Neural cell (in vitro differentiated cells): ENCODE measurements at regions not wholly inside any gene's neighbourhood (a gene's known extent, or its start where the extent isn't known, plus 50 kb on each side); places are given as distances from the start of the nearest gene placed in this dataset.

Experiments
- H2AFZ ChIP-seq: fragments of 200-600, 300-800 bp; sonication (generic), shearing (Covaris generic); 2 replicates; pipeline ENCODE4 v1.6.0; 2014; ENCODE audit warnings: low read depth, mild to moderate bottlenecking, antibody characterized with exemption, low read length, moderate library complexity
- H3F3A ChIP-seq: fragments of 200-600 bp; shearing (Covaris generic); 2 replicates; pipeline ENCODE4 v1.6.1; 2016; ENCODE audit warnings: mild to moderate bottlenecking, moderate library complexity, mixed read lengths, antibody characterized with exemption, low read length; ENCODE audit not compliant: insufficient read depth, poor library complexity, severe bottlenecking
- H3K27ac ChIP-seq: fragments of 200-600, 300-800 bp; sonication (generic), shearing (Covaris generic); 2 replicates; pipeline ENCODE4 v1.5.1; 2014; ENCODE audit warnings: mild to moderate bottlenecking, low read length, moderate library complexity
- H3K27me3 ChIP-seq: fragments of 300-800, 200-600 bp; sonication (generic), shearing (Covaris generic); 2 replicates; pipeline ENCODE4 v1.6.0; 2014; ENCODE audit warnings: mild to moderate bottlenecking, low read depth, low read length, moderate library complexity; ENCODE audit not compliant: insufficient read depth
- H3K36me3 ChIP-seq: fragments of 300-800, 200-600 bp; sonication (generic), shearing (Covaris generic); 2 replicates; pipeline ENCODE4 v1.5.1; 2014; ENCODE audit warnings: mild to moderate bottlenecking, antibody characterized with exemption, low read length, moderate library complexity; ENCODE audit not compliant: insufficient read depth
- H3K4me2 ChIP-seq: fragments of 300-800, 200-600 bp; sonication (generic), shearing (Covaris generic); 2 replicates; pipeline ENCODE4 v1.6.0; 2014; ENCODE audit warnings: mild to moderate bottlenecking, low read length
- H3K4me3 ChIP-seq: fragments of 300-800, 200-600 bp; sonication (generic), shearing (Covaris generic); 2 replicates; pipeline ENCODE4 v1.5.1; 2014; ENCODE audit warnings: mild to moderate bottlenecking, low read length, moderate library complexity
- H3K79me2 ChIP-seq: fragments of 200-600 bp; shearing (Covaris generic); replicated peaks from 2 replicates; pipeline ENCODE4 v1.6.0; 2014; ENCODE audit warnings: mild to moderate bottlenecking, low read length, moderate library complexity; ENCODE audit not compliant: insufficient read depth
- H3K9ac ChIP-seq: fragments of 300-800, 200-600 bp; sonication (generic), shearing (Covaris generic); 2 replicates; pipeline ENCODE4 v1.6.1; 2016; ENCODE audit warnings: mild to moderate bottlenecking, low read length, mixed read lengths
- H3K9me2 ChIP-seq: fragments of 200-600 bp; shearing (Covaris generic); 2 replicates; pipeline ENCODE4 v1.6.1; 2016; ENCODE audit warnings: mild to moderate bottlenecking, low read length, mixed read lengths; ENCODE audit not compliant: insufficient read depth
- H3K9me3 ChIP-seq: fragments of 200-600, 300-800 bp; sonication (generic), shearing (Covaris generic); 2 replicates; pipeline ENCODE4 v1.6.1; 2016; ENCODE audit warnings: mild to moderate bottlenecking, mixed run types, low read length, moderate library complexity, mixed read lengths
- H4K20me1 ChIP-seq: fragments of 200-600 bp; shearing (Covaris generic); 2 replicates; pipeline ENCODE4 v1.6.1; 2016; ENCODE audit warnings: mild to moderate bottlenecking, mixed run types; ENCODE audit not compliant: insufficient read depth
- EP300 ChIP-seq: fragments of 450-650 bp; conservative IDR thresholded peaks from 2 replicates; pipeline ENCODE4 v1.6.1; 2014; ENCODE audit warnings: antibody characterized with exemption, mild to moderate bottlenecking, moderate library complexity; ENCODE audit not compliant: poor library complexity, severe bottlenecking
- EZH2 ChIP-seq: fragments of 200-600, 300-800 bp; shearing (Covaris generic), sonication (generic); IDR thresholded peaks from 2 replicates; pipeline ENCODE4 v1.6.1; 2014; ENCODE audit warnings: antibody characterized with exemption, low read length, borderline replicate concordance, mild to moderate bottlenecking; ENCODE audit not compliant: insufficient read depth, poor library complexity, severe bottlenecking
- MXI1 ChIP-seq: fragments of 450-650 bp; conservative IDR thresholded peaks from 2 replicates; pipeline ENCODE4 v1.6.1; 2014; ENCODE audit warnings: antibody characterized with exemption, mild to moderate bottlenecking; ENCODE audit not compliant: poor library complexity, severe bottlenecking
- POLR2AphosphoS5 ChIP-seq: IDR thresholded peaks from 2 replicates; pipeline ENCODE4 v1.6.1; 2012
- RAD21 ChIP-seq: fragments of 450-650 bp; conservative IDR thresholded peaks from 2 replicates; pipeline ENCODE4 v1.6.1; 2014; ENCODE audit warnings: antibody characterized with exemption, mild to moderate bottlenecking, moderate library complexity
- REST ChIP-seq: IDR thresholded peaks from 2 replicates; pipeline ENCODE4 v1.6.1; 2012; ENCODE audit warnings: borderline replicate concordance
- SMC3 ChIP-seq: fragments of 450-650 bp; conservative IDR thresholded peaks from 2 replicates; pipeline ENCODE4 v1.6.1; 2014; ENCODE audit warnings: antibody characterized with exemption, mild to moderate bottlenecking, moderate library complexity; ENCODE audit not compliant: poor library complexity
- TAF1 ChIP-seq: IDR thresholded peaks from 2 replicates; pipeline ENCODE4 v1.6.1; 2012; ENCODE audit warnings: low read depth
- TF ChIP-seq, protein P1 (sequence below): fragments of 450-650 bp; IDR thresholded peaks from 2 replicates; pipeline ENCODE4 v1.5.1; 2014; ENCODE audit warnings: antibody characterized with exemption, mild to moderate bottlenecking, moderate library complexity; ENCODE audit not compliant: poor library complexity, severe bottlenecking

DNA sequence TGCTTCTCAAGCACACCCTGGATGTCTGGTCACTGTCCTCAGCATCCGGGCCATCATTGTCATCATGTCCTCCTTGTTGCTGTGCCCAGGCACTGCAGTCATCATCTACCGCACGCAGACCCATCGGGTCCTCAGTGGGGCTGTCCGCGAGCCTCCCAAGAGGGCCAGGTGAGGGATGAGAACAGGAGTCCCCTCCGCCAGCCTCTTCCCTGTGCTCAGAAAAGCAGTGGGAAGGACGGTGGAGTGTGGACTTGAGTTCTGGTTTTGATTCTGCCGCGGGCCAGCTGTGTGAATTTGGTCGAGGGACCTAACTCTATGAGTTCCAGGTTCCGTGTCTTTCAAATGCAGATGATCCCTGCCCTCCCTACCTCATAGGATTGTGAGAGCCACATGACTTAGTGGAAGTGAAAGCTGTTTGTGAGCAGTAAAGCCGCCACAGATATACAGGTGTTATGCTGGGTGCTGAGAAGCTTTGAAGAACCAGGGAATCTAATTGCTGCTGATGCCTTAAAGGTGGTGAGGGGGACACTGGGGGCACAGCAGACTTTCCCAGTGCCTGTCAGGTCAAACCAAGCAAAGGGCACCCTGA, 122.9 kb upstream of the RAP1B start:
- Histone ChIP-seq H3K27me3 (no peaks in the 10 kb centered on the region), H3K4me2 (no peak overlapping the region), H4K20me1 (no peaks in the 10 kb centered on the region)

DNA sequence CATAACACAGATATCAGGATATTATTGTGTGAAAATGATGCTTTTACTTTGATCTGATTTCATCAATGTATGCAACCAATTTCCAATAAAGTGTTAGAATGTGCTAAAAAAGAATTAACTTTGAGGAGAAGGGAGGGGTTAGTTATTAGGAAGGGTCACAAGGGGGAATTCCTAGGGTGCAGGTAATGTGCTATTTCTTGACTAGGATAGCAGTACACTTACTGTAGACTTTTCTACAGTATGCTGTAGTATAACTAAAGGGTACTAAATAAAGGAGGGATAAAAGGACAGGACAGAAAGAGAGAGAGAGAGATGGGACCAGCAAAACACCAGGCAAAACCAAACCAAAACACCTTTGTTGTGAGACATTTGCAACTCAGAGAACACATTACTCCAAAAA, 121.4 kb upstream of the RAP1B start:
- no peaks in the 10 kb centered on the region for H3K9me2 ChIP-seq
- no peak overlapping the region for H3K9ac ChIP-seq
- no peak overlapping the region for H3K4me2 ChIP-seq
- H3K27me3 ChIP-seq = no peaks in the 10 kb centered on the region
- no peak overlapping the region for H2AFZ ChIP-seq
- no peak overlapping the region for H3K27ac ChIP-seq
- H3K36me3 ChIP-seq = no peaks in the 10 kb centered on the region
- no peaks in the 10 kb centered on the region for H3F3A ChIP-seq
- H3K79me2 ChIP-seq = no peaks in the 10 kb centered on the region
- no peak overlapping the region for H3K4me3 ChIP-seq
- H4K20me1 ChIP-seq = no peaks in the 10 kb centered on the region
- H3K9me3 ChIP-seq = no peaks in the 10 kb centered on the region
- TF ChIP-seq POLR2AphosphoS5 = no peak
- no peak for TF ChIP-seq MXI1
- no peak for TF ChIP-seq EP300
- no peak for TF ChIP-seq SMC3
- TF ChIP-seq RAD21 = no peak
- no peak for TF ChIP-seq REST
- TF ChIP-seq, protein P1, sequence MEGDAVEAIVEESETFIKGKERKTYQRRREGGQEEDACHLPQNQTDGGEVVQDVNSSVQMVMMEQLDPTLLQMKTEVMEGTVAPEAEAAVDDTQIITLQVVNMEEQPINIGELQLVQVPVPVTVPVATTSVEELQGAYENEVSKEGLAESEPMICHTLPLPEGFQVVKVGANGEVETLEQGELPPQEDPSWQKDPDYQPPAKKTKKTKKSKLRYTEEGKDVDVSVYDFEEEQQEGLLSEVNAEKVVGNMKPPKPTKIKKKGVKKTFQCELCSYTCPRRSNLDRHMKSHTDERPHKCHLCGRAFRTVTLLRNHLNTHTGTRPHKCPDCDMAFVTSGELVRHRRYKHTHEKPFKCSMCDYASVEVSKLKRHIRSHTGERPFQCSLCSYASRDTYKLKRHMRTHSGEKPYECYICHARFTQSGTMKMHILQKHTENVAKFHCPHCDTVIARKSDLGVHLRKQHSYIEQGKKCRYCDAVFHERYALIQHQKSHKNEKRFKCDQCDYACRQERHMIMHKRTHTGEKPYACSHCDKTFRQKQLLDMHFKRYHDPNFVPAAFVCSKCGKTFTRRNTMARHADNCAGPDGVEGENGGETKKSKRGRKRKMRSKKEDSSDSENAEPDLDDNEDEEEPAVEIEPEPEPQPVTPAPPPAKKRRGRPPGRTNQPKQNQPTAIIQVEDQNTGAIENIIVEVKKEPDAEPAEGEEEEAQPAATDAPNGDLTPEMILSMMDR = no peak

More for the DNA sequence above, 122.9 kb upstream of the RAP1B start:
- Histone ChIP-seq H3K36me3 (no peaks in the 10 kb centered on the region), H3F3A (no peaks in the 10 kb centered on the region), H3K9me2 (no peaks in the 10 kb centered on the region), H3K79me2 (no peaks in the 10 kb centered on the region), H3K4me3 (no peak overlapping the region), H3K9me3 (no peaks in the 10 kb centered on the region), H3K27ac (no peak overlapping the region), H3K9ac (no peak overlapping the region), H2AFZ (no peak overlapping the region)
- TF ChIP-seq POLR2AphosphoS5 (no peak), EP300 (no peak), TAF1 (no peak), RAD21 (no peak), SMC3 (no peak), REST (no peak), EZH2 (no peak), MXI1 (no peak)
- TF ChIP-seq, protein P1 = no peak
